ENCODE measurements at regions not wholly inside any gene's neighbourhood (a gene's known extent, or its start where the extent isn't known, plus 50 kb on each side); places are given as distances from the start of the nearest gene placed in this dataset.
A peak's percentile ranks its signal among the peaks of the same experiment; 100 is the strongest.

DNA sequence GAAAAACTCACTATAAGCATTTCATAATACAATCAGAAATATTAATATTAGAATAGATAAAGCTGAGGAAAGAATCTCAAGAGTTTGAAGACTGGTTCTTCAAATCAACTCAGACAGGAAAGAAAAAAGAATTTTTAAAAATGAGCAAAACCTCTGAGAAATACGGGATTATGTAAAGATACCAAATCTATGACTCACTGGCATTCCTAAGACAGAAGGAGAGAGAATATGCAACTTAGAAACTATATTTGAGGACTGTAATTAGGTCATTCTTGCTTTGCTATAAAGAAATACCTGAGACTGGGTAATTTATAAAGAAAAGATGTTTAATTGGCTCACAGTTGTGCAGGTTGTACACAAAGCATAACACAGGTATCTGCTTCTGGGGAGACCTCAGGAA is 665.1 kb downstream of the RNF144B start:
- no peak overlapping the region for H2AFZ ChIP-seq (ENCODE audit: low read depth, low read length, poor library complexity, severe bottlenecking)
- H3K9ac ChIP-seq (ENCODE audit: low read length) = no peak overlapping the region
- ChIA-PET CTCF (no interaction called here), POLR2A (no interaction called here), RAD21 (ENCODE audit: low non-redundant PET in 1 of 2, low total read pairs in 2 of 2, uncharacterized antibody in 2 of 2, unreplicated experiment in 2 of 2) (no interaction called here)
- DNase-seq (ENCODE audit: low read depth, low spot score) = no peak
- no peak overlapping the region for H3K4me3 ChIP-seq (replicated peaks in 1 of 2; ENCODE audit: low read depth in 1 of 2, low read length in 2 of 2)
- H3K27me3 ChIP-seq (ENCODE audit: insufficient read depth, low read length) = no peaks in the 10 kb centered on the region
- H3K36me3 ChIP-seq (ENCODE audit: control insufficient read depth in 1 of 2, insufficient read depth in 2 of 2, low read length in 2 of 2) = no peaks in the 10 kb centered on the region
- no peaks in the 10 kb centered on the region for H3K9me2 ChIP-seq (ENCODE audit: insufficient read depth)
- no peaks in the 10 kb centered on the region for H3K9me3 ChIP-seq (ENCODE audit: control insufficient read depth in 1 of 2, insufficient read depth in 1 of 2, low read depth in 1 of 2, low read length in 2 of 2)
- intact Hi-C loops (cut with micrococcal nuclease) = no loop called here
- H3K4me2 ChIP-seq (ENCODE audit: low read length) = peak overlapping the region; percentile 3; the same call in 1 of the 2 replicates
- H4K20me1 ChIP-seq (ENCODE audit: insufficient read depth) = no peaks in the 10 kb centered on the region
- no peaks in the 10 kb centered on the region for H3K79me2 ChIP-seq (ENCODE audit: insufficient read depth, low read length)
- TF ChIP-seq, protein P1, sequence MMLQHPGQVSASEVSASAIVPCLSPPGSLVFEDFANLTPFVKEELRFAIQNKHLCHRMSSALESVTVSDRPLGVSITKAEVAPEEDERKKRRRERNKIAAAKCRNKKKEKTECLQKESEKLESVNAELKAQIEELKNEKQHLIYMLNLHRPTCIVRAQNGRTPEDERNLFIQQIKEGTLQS (IDR thresholded peaks at IDR 0.05) = no peak
- no peak for TF ChIP-seq EZH2phosphoT487 (IDR thresholded peaks at IDR 0.05; ENCODE audit: borderline replicate concordance)
- TF ChIP-seq TCF7L2 (IDR thresholded peaks at IDR 0.05; ENCODE audit: borderline replicate concordance, extremely low read depth, insufficient read depth, insufficient read length) = no peak
- no peak for TF ChIP-seq SRF (IDR thresholded peaks at IDR 0.05; ENCODE audit: low read depth)
- TF ChIP-seq, protein P2, sequence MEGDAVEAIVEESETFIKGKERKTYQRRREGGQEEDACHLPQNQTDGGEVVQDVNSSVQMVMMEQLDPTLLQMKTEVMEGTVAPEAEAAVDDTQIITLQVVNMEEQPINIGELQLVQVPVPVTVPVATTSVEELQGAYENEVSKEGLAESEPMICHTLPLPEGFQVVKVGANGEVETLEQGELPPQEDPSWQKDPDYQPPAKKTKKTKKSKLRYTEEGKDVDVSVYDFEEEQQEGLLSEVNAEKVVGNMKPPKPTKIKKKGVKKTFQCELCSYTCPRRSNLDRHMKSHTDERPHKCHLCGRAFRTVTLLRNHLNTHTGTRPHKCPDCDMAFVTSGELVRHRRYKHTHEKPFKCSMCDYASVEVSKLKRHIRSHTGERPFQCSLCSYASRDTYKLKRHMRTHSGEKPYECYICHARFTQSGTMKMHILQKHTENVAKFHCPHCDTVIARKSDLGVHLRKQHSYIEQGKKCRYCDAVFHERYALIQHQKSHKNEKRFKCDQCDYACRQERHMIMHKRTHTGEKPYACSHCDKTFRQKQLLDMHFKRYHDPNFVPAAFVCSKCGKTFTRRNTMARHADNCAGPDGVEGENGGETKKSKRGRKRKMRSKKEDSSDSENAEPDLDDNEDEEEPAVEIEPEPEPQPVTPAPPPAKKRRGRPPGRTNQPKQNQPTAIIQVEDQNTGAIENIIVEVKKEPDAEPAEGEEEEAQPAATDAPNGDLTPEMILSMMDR (IDR thresholded peaks at IDR 0.05 in 2 of 3, conservative IDR thresholded peaks at IDR 0.05 in 1 of 3; ENCODE audit: borderline replicate concordance in 1 of 3, insufficient read depth in 1 of 3, low read depth in 2 of 3, low read length in 2 of 3) = no peak
- TF ChIP-seq RAD21 (IDR thresholded peaks at IDR 0.05; ENCODE audit: low read depth) = no peak
- no peak; the same call in 1 of the 2 replicates for TF ChIP-seq FOSL1 (IDR thresholded peaks at IDR 0.05; ENCODE audit: low read depth)
- no peak for TF ChIP-seq POLR2A (IDR thresholded peaks at IDR 0.05; ENCODE audit: borderline replicate concordance, extremely low read depth, insufficient read depth, insufficient read length)
- TF ChIP-seq EZH2 (IDR thresholded peaks at IDR 0.05) = no peak
- no peak for TF ChIP-seq JUND (IDR thresholded peaks at IDR 0.05)
- TF ChIP-seq POLR2AphosphoS5 (IDR thresholded peaks at IDR 0.05; ENCODE audit: low read depth, low read length) = no peak
- TF ChIP-seq, protein P3, sequence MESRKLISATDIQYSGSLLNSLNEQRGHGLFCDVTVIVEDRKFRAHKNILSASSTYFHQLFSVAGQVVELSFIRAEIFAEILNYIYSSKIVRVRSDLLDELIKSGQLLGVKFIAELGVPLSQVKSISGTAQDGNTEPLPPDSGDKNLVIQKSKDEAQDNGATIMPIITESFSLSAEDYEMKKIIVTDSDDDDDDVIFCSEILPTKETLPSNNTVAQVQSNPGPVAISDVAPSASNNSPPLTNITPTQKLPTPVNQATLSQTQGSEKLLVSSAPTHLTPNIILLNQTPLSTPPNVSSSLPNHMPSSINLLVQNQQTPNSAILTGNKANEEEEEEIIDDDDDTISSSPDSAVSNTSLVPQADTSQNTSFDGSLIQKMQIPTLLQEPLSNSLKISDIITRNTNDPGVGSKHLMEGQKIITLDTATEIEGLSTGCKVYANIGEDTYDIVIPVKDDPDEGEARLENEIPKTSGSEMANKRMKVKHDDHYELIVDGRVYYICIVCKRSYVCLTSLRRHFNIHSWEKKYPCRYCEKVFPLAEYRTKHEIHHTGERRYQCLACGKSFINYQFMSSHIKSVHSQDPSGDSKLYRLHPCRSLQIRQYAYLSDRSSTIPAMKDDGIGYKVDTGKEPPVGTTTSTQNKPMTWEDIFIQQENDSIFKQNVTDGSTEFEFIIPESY (IDR thresholded peaks at IDR 0.05; ENCODE audit: extremely low read depth, insufficient replicate concordance, low read length) = no peak
- TF ChIP-seq EGR1 (IDR thresholded peaks at IDR 0.05; ENCODE audit: low read depth) = no peak
- no peak for TF ChIP-seq YY1 (IDR thresholded peaks at IDR 0.05; ENCODE audit: extremely low read depth, insufficient replicate concordance, low read depth, low read length)
- H3K27ac ChIP-seq (ENCODE audit: low read depth, low read length) = no peak overlapping the region
- no TSS peak for BruUV-seq (replicated peaks)
- no peak for ATAC-seq
- peaks cover 0 to 8% of the 10 kb centered on the region in 2 experiments; a peak in 3 of 4 replicates for H3K4me1 ChIP-seq (ENCODE audit: control insufficient read depth in 1 of 2, insufficient read depth in 2 of 2, low read length in 2 of 2)
